WTC11 (cell line): ENCODE measurements at regions not wholly inside any gene's neighbourhood (a gene's known extent, or its start where the extent isn't known, plus 50 kb on each side); places are given as distances from the start of the nearest gene placed in this dataset.

Experiments
- ATAC-seq: fragments of 200-7000 bp; cut with Tn5 transposase; 2 replicates; pipeline ENCODE4 v1.10.0; 2021; ENCODE audit warnings: mild to moderate bottlenecking, moderate library complexity
- CTCF ChIA-PET: fragments of 300-600 bp; sonication (Branson Sonifier 250); formaldehyde crosslinking; loops from one replicate; lab custom pipeline; 2021; ENCODE audit warnings: antibody characterized with exemption; lab: Charles Lee
- POLR2A ChIA-PET: fragments of 350-600 bp; sonication (Branson Sonifier 250); formaldehyde crosslinking; loops from one replicate; lab custom pipeline; 2021; ENCODE audit warnings: antibody characterized with exemption; lab: Charles Lee
- DNase-seq: peaks from one replicate; pipeline ENCODE4 v3.0.0; 2021; ENCODE audit warnings: low spot score
- H3K27ac Mint-ChIP-seq: 2 replicates; pipeline ENCODE4 v1.8.0; 2021; ENCODE audit warnings: mixed read lengths
- H3K27me3 Mint-ChIP-seq: 2 replicates; pipeline ENCODE4 v1.8.0; 2021; ENCODE audit warnings: low read depth, mild to moderate bottlenecking, moderate library complexity, mixed read lengths
- H3K36me3 Mint-ChIP-seq: 2 replicates; pipeline ENCODE4 v1.8.0; 2021; ENCODE audit warnings: mixed read lengths
- H3K4me1 Mint-ChIP-seq: 2 replicates; pipeline ENCODE4 v1.8.0; 2022; ENCODE audit warnings: mixed read lengths
- H3K4me3 Mint-ChIP-seq: 2 replicates; pipeline ENCODE4 v1.8.0; 2021; ENCODE audit warnings: mild to moderate bottlenecking, moderate library complexity, mixed read lengths
- H3K9me3 Mint-ChIP-seq: 2 replicates; pipeline ENCODE4 v1.8.0; 2021; ENCODE audit warnings: mixed read lengths
- AFF4 ChIP-seq: sonication (generic); formaldehyde crosslinking; IDR thresholded peaks from 2 replicates; pipeline ENCODE4 v1.8.1; 2023; ENCODE audit warnings: mild to moderate bottlenecking, missing genetic modification reagents, borderline replicate concordance
- AR ChIP-seq: fragments of 250-450 bp; sonication (Bioruptor Pico); IDR thresholded peaks from 2 replicates; pipeline ENCODE4 v1.9.0; 2021; ENCODE audit warnings: mild to moderate bottlenecking
- ELF4 ChIP-seq: sonication (generic); formaldehyde crosslinking; IDR thresholded peaks from 2 replicates; pipeline ENCODE4 v1.8.1; 2022; ENCODE audit warnings: low read depth, mild to moderate bottlenecking, moderate library complexity, missing genetic modification reagents
- EMX1 ChIP-seq: fragments of 250-450 bp; sonication (Bioruptor Pico); IDR thresholded peaks from 2 replicates; pipeline ENCODE4 v1.8.0; 2021; ENCODE audit warnings: mild to moderate bottlenecking
- ERG ChIP-seq: fragments of 250-450 bp; sonication (Bioruptor Pico); IDR thresholded peaks from 2 replicates; pipeline ENCODE4 v1.8.0; 2021; ENCODE audit warnings: mild to moderate bottlenecking
- FOXP1 ChIP-seq: sonication (generic); formaldehyde crosslinking; IDR thresholded peaks from 2 replicates; pipeline ENCODE4 v1.8.0; 2022; ENCODE audit warnings: missing genetic modification reagents, mild to moderate bottlenecking, moderate library complexity, borderline replicate concordance
- IRF1 ChIP-seq: sonication (generic); formaldehyde crosslinking; IDR thresholded peaks from 2 replicates; pipeline ENCODE4 v1.8.0; 2023; ENCODE audit warnings: missing genetic modification reagents
- JUN ChIP-seq: sonication (generic); formaldehyde crosslinking; IDR thresholded peaks from 2 replicates; pipeline ENCODE4 v1.8.0; 2023; ENCODE audit warnings: mild to moderate bottlenecking, missing genetic modification reagents
- TP53 ChIP-seq: sonication (generic); formaldehyde crosslinking; IDR thresholded peaks from 2 replicates; pipeline ENCODE4 v1.8.1; 2023; ENCODE audit warnings: mild to moderate bottlenecking, missing genetic modification reagents
- ZNF317 ChIP-seq: sonication (generic); formaldehyde crosslinking; IDR thresholded peaks from 2 replicates; pipeline ENCODE4 v1.8.1; 2023; ENCODE audit warnings: low read depth, mild to moderate bottlenecking, moderate library complexity, missing genetic modification reagents, borderline replicate concordance
- ZNF416 ChIP-seq: fragments of 250-450 bp; sonication (Bioruptor Pico); IDR thresholded peaks from 2 replicates; pipeline ENCODE4 v1.9.0; 2021; ENCODE audit warnings: mild to moderate bottlenecking, inconsistent platforms
- ZNF532 ChIP-seq: fragments of 250-450 bp; sonication (Bioruptor Pico); IDR thresholded peaks from 2 replicates; pipeline ENCODE4 v1.9.0; 2021; ENCODE audit warnings: mild to moderate bottlenecking, borderline replicate concordance

- TF ChIP-seq AFF4 = no peak
- no peak for TF ChIP-seq ZNF317 (CRISPR knock-in tag)
- no peak for TF ChIP-seq IRF1 (CRISPR knock-in tag)
- no peak for TF ChIP-seq ERG
These were observed 327.8 kb downstream of the MEIS1 start (continued) for GRCh38 chr2:66762761-66763160.

- Mint-ChIP-seq H3K36me3 (no peaks in the 10 kb centered on the region), H3K27me3 (no peaks in the 10 kb centered on the region), H3K27ac (no peak overlapping the region), H3K4me1 (no peaks in the 10 kb centered on the region), H3K9me3 (peaks cover 3% of the 10 kb centered on the region), H3K4me3 (no peak overlapping the region)
- CTCF ChIA-PET = no interaction called here
- TF ChIP-seq IRF1 (CRISPR knock-in tag) (no peak), AR (CRISPR knock-in tag) (no peak), ELF4 (no peak), EMX1 (CRISPR knock-in tag) (no peak), FOXP1 (no peak), TP53 (CRISPR knock-in tag) (no peak), ZNF532 (CRISPR knock-in tag) (no peak), ZNF416 (no peak), JUN (CRISPR knock-in tag) (no peak), AFF4 (no peak)
- ATAC-seq = no peak
- POLR2A ChIA-PET = no interaction called here
- DNase-seq = no peak
These were observed 331.7 kb downstream of the MEIS1 start for GRCh38 chr2:66766582-66766981.
